ENCODE measurements at regions not wholly inside any gene's neighbourhood (a gene's known extent, or its start where the extent isn't known, plus 50 kb on each side); places are given as distances from the start of the nearest gene placed in this dataset.

- H3K4me3 Mint-ChIP-seq (ENCODE audit: unreplicated experiment) = no peak overlapping the region
- no peaks in the 10 kb centered on the region for H3K27me3 ChIP-seq (ENCODE audit: insufficient read depth, low read length)
- TF ChIP-seq CTCF (IDR thresholded peaks at IDR 0.05; ENCODE audit: insufficient read depth, low read depth, low read length) (no peak), EZH2 (IDR thresholded peaks at IDR 0.05; ENCODE audit: insufficient read depth, low read length) (no peak)
- H3K4me1 ChIP-seq (ENCODE audit: insufficient read depth, low read length) = no peaks in the 10 kb centered on the region
- no peaks in the 10 kb centered on the region for H3K36me3 Mint-ChIP-seq (ENCODE audit: low read depth, unreplicated experiment)
- FAIRE-seq (no peak), DNase-seq (ENCODE audit: low read depth) (no peak)
- no peaks in the 10 kb centered on the region for H3K36me3 ChIP-seq (ENCODE audit: insufficient read depth, low read length)
- H3K79me2 ChIP-seq (ENCODE audit: insufficient read depth, low read length) = no peaks in the 10 kb centered on the region
- no peaks in the 10 kb centered on the region for H3K9me3 ChIP-seq (ENCODE audit: insufficient read depth, low read depth, low read length)
- H3K4me3 ChIP-seq (ENCODE audit: insufficient read depth, low read depth, low read length) = no peak overlapping the region
- no peak overlapping the region for H3K9ac ChIP-seq (ENCODE audit: low read length)
- no peaks in the 10 kb centered on the region for H3K4me1 Mint-ChIP-seq (ENCODE audit: low read depth, unreplicated experiment)
- no peak overlapping the region for H3K27ac ChIP-seq (ENCODE audit: low read depth, low read length)
- H3K27ac Mint-ChIP-seq (ENCODE audit: unreplicated experiment) = no peak overlapping the region
- no peak overlapping the region for H3K4me2 ChIP-seq (ENCODE audit: low read length)
- H4K20me1 ChIP-seq (ENCODE audit: insufficient read depth, low read length) = no peaks in the 10 kb centered on the region
- H3K9me3 Mint-ChIP-seq (ENCODE audit: unreplicated experiment) = peaks cover 3% of the 10 kb centered on the region
- H2AFZ ChIP-seq (ENCODE audit: low read depth, low read length) = no peak overlapping the region
- peaks cover 6% of the 10 kb centered on the region for H3K27me3 Mint-ChIP-seq (ENCODE audit: low read depth, unreplicated experiment)
Measured at GRCh38 chr2:15860760-15861159, 79.6 kb upstream of the MYCN start.

DNA sequence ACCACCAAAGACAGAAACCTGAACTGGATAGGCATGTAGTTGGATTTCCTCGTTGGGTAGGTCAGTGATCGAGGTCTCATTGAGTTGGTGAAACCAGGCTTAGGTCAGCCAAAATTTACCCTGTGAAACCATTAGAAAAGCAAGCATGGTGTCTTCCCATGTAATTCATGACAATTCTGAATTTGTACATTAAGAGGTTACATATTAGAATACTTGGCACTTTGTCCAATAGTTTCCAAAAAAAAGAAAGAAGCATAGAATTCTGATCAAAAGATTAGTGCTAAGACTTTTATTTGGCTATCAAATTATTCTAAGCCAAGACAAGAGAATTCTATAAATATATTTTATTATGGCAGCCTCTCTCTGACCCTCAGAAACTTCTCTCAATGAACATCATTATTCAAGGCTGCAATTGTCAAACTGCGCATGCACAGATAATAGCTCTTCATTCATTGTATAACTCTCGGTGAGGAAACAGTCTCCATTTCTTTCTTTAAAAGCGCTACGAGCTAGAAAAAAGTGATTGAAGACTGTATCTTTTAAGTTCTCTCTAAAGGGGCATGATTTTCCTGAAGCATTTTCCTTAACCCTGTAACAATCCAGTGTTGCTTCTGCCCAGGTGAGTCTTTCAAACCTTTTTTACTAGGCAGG, 79.1 kb upstream of the MYCN start:
- Histone ChIP-seq H3K9me3 (ENCODE audit: insufficient read depth, low read depth, low read length) (no peaks in the 10 kb centered on the region), H4K20me1 (ENCODE audit: insufficient read depth, low read length) (no peaks in the 10 kb centered on the region), H3K4me1 (ENCODE audit: insufficient read depth, low read length) (no peaks in the 10 kb centered on the region), H2AFZ (ENCODE audit: low read depth, low read length) (no peak overlapping the region), H3K4me3 (ENCODE audit: insufficient read depth, low read depth, low read length) (no peak overlapping the region), H3K27ac (ENCODE audit: low read depth, low read length) (no peak overlapping the region), H3K36me3 (ENCODE audit: insufficient read depth, low read length) (no peaks in the 10 kb centered on the region), H3K27me3 (ENCODE audit: insufficient read depth, low read length) (no peaks in the 10 kb centered on the region), H3K9ac (ENCODE audit: low read length) (no peak overlapping the region), H3K79me2 (ENCODE audit: insufficient read depth, low read length) (no peaks in the 10 kb centered on the region), H3K4me2 (ENCODE audit: low read length) (no peak overlapping the region)
- H3K27ac Mint-ChIP-seq (ENCODE audit: unreplicated experiment) = no peak overlapping the region
- DNase-seq (ENCODE audit: low read depth) = no peak
- H3K4me1 Mint-ChIP-seq (ENCODE audit: low read depth, unreplicated experiment) = no peaks in the 10 kb centered on the region
- no peaks in the 10 kb centered on the region for H3K36me3 Mint-ChIP-seq (ENCODE audit: low read depth, unreplicated experiment)
- TF ChIP-seq CTCF (IDR thresholded peaks at IDR 0.05; ENCODE audit: insufficient read depth, low read depth, low read length) (no peak), EZH2 (IDR thresholded peaks at IDR 0.05; ENCODE audit: insufficient read depth, low read length) (no peak)
- FAIRE-seq = no peak
- peaks cover 3% of the 10 kb centered on the region for H3K9me3 Mint-ChIP-seq (ENCODE audit: unreplicated experiment)
- no peak overlapping the region for H3K4me3 Mint-ChIP-seq (ENCODE audit: unreplicated experiment)
- peaks cover 6% of the 10 kb centered on the region for H3K27me3 Mint-ChIP-seq (ENCODE audit: low read depth, unreplicated experiment)

DNA sequence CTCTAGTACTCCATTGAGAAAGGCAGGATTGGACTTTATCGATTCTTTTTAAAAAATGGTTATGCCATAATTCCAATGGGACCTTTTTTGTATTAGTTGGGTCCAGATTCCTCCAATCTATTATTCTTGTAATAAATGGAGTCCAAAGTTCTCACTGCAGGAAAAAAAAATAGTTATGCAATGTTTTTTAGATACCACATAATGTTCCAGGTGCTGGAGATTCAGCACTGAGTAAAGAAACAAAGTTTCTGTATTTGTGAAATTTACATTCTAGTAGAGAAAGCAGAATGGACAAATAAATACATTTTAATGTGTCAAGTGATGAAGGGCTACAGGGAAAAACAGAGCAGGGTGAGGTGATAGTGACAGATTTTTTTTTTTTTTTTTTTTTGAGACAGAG, 78.5 kb upstream of the MYCN start:
- H3K36me3 Mint-ChIP-seq (ENCODE audit: low read depth, unreplicated experiment) = no peaks in the 10 kb centered on the region
- Histone ChIP-seq H3K4me2 (ENCODE audit: low read length) (no peak overlapping the region), H4K20me1 (ENCODE audit: insufficient read depth, low read length) (no peaks in the 10 kb centered on the region), H3K79me2 (ENCODE audit: insufficient read depth, low read length) (no peaks in the 10 kb centered on the region), H2AFZ (ENCODE audit: low read depth, low read length) (no peak overlapping the region), H3K9ac (ENCODE audit: low read length) (no peak overlapping the region), H3K4me3 (ENCODE audit: insufficient read depth, low read depth, low read length) (no peak overlapping the region), H3K27ac (ENCODE audit: low read depth, low read length) (no peak overlapping the region), H3K27me3 (ENCODE audit: insufficient read depth, low read length) (no peaks in the 10 kb centered on the region), H3K36me3 (ENCODE audit: insufficient read depth, low read length) (no peaks in the 10 kb centered on the region), H3K4me1 (ENCODE audit: insufficient read depth, low read length) (no peaks in the 10 kb centered on the region), H3K9me3 (ENCODE audit: insufficient read depth, low read depth, low read length) (no peaks in the 10 kb centered on the region)
- H3K4me3 Mint-ChIP-seq (ENCODE audit: unreplicated experiment) = no peak overlapping the region
- H3K27me3 Mint-ChIP-seq (ENCODE audit: low read depth, unreplicated experiment) = peaks cover 6% of the 10 kb centered on the region
- TF ChIP-seq EZH2 (IDR thresholded peaks at IDR 0.05; ENCODE audit: insufficient read depth, low read length) (no peak), CTCF (IDR thresholded peaks at IDR 0.05; ENCODE audit: insufficient read depth, low read depth, low read length) (no peak)
- DNase-seq (ENCODE audit: low read depth) = no peak
- H3K27ac Mint-ChIP-seq (ENCODE audit: unreplicated experiment) = no peak overlapping the region
- H3K4me1 Mint-ChIP-seq (ENCODE audit: low read depth, unreplicated experiment) = no peaks in the 10 kb centered on the region
- H3K9me3 Mint-ChIP-seq (ENCODE audit: unreplicated experiment) = no peaks in the 10 kb centered on the region
- no peak for FAIRE-seq

Measured in astrocyte (in vitro differentiated cells and primary cell).